Lung microvascular endothelial cell (primary cell): ENCODE measurements at regions not wholly inside any gene's neighbourhood (a gene's known extent, or its start where the extent isn't known, plus 50 kb on each side); places are given as distances from the start of the nearest gene placed in this dataset.
"Not testable (repeated sequence)": the region's sequence is repeated elsewhere in the genome, so short reads cannot be mapped to it uniquely, and the experiment has no call there.

Experiments used
- DNase-seq, 2 donors: peaks; one replicate each; pipeline versions ENCODE4 v3.0.0 to v3.0.0-alpha.2; 2010; ENCODE audit warnings: low read depth in 2 of 2

DNA sequence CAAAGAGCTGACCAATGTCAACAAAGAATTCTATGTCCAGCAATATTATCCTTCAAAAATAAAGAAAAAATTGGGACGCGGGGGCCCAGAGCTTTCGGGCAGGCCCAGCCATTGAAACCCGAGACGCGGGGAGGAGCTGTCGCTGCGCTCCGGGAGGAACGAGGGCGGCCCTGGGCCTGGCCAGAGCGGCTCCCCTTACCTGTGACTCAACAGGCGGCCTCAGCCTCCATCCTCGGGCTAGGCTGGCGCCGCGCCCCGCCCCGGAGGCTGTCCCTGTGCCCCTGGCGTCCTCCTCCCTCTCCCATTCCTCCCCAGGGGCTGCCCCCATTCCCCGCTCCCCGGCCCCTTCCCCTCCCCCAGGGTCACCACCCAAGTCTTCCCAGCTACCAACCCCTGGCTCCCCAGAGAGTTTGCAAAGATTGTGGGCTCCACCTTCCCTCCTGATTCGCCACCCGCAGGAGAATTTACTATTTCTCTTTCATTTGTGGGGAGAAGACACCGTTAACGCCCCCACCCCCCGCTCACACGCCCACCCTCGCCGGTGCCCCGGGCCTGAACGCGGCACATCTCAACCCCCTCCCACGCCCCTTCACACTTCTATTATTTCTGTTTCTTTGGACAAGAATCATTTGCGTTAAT lies 127.9 kb downstream of the ARRDC4 start:
- not testable (repeated sequence) for DNase-seq

DNA sequence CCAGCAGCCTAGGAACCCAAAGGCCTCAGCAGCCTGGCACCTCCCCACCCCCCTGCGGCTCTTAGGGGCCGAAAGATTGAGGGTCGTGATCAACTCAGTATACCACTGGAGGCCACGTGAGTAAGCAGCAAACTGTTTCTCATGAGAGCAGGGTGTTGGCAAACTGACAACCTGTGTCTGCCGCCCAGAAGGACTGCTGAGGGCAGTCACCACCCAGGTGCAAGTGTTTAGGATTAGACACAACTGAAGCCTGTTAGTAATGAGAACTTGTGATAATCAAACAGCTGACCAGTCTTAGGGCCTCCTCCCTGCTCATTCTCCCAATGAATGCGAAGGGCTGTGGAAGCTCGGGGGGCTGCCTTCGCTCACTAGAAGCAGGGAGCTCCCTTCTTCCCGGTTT lies 128.8 kb downstream of the ARRDC4 start:
- not testable (repeated sequence) for DNase-seq

DNA sequence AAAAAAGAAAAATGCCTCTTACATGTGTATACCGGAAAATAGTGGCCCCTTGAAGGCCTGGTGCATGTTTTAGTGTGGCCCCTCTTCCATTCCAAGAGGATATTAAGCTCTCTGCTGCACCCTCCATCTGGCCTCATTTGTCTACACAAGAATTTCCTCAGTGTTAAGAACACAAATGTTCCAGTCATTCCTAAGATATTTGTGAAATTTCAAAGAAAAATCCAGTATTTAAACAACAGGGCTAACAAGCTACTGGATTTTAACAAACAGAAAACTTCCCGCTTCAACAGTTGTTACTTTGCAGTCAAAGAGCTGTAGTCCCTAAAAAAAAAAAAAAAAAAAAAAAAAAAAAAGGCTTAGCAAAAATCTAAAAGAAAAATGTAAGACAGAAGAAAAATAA lies 137.5 kb downstream of the ARRDC4 start:
- DNase-seq, result not testable (repeated sequence)

DNA sequence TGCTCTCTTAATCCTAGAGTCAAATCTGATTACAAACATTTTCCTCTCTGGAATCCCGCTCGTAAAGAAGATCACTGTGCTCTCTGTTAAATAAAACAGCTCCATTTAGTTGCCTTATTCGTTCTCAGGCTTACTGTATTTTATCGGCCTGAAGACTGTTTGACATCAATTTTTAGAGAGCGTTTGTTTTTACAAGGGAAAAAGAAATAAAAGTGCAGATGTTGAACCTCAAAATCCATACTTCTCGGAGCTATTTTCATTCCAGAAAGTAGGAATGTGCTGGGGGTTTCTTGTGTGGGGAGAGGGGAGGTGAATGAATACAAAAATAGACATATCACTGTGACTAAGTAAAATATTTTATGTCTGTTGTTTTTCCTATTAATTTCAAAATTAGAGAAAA lies 140.1 kb downstream of the ARRDC4 start:
- not testable (repeated sequence) for DNase-seq

DNA sequence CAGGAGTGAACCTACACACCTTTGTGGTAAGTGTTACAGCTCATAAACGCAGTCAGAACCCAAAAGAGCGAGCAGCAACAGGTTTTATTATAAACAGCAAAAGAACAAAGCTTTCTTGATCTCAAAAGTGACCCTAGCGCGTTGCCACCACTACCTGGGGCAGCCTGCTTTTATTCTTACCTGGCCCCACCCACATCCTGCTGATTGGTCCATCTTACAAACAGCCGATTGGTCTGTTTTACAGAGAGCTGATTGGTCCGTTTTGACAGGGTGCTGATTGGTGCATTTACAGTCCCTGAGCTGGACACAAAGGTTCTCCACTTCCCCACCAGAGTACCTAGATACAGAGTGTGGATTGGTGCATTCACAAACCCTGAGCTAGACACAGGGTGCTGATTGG lies 143.1 kb downstream of the ARRDC4 start:
- DNase-seq, result no peak

DNA sequence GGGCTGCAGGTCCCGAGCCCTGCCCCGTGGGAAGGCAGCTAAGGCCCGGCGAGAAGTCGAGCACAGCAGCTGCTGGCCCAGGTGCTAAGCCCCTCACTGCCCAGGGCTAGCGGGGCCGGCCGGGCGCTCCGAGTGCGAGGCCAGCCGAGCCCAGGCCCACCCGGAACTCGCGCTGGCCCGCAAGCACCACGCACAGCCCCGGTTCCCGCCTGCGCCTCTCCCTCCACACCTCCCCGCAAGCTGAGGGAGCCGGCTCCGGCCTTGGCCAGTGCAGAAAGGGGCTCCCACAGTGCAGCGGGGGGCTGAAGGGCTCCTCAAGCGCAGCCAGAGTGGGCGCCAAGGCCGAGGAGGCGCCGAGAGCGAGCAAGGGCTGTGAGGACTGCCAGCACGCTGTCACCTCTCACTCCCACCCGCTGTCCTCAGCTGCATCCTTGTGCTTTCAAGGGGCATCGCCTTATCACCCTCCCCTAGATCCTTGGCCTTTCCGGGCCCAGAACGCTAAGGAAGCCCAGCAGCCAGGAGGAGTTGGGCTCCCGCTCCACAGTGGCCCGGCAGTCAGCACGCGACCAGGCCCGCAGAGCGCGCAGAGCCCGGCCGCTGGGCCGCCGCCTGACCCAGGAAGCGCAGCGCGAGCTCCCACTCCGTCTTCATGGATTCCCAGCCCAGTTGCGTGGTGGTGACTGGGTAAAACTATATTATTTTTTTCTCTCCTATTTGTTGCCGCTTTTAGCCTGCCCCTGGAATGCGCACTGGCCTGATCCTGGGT lies 144.1 kb downstream of the ARRDC4 start:
- DNase-seq, result not testable (repeated sequence)

DNA sequence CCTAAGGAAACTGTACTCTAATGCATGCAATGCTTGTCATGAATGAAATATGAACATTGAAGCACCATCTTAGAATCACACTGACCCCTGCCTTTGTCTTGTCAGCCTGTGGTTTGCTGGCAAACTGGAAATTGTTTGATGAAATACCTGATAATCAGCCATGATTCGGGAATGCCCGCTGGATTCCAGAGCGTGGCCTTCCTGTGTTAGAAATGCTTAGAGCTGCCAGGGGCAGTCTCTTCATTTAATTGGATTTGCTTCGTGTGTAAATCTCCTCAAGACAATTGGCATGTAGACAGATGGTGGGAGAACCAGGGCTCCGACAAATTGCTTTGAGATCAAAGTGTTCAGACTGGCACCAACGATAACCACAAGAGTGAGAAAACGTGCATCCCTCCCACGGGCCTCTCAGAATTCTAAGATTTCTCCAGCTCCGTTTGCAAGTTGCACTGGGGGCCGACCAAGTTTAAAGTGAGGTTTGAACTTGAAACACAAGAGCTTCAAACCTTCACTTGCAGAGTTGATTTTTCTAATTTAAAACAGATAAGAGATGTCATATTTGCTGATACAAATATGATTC lies 146.2 kb downstream of the ARRDC4 start:
- DNase-seq, result not testable (repeated sequence)

DNA sequence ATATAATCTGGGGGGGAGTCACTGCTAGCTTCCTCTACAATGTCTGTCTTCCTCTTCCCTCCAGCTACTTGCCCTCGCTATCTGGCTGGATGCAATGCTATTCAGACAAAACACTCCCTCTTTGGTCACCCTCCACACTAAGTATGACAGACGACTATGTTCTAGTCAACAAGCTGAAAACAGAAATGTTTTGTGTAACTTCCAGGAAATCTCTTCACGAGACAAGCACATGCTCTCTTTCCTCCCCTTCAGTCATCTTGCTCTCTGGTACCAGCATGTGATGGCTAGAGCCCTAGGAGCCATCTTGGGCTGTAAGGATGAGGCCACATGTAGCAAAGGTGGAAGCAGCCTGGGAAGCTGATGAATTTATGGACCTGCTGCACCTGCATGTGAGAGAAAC lies 151.3 kb downstream of the ARRDC4 start:
- no peak for DNase-seq

DNA sequence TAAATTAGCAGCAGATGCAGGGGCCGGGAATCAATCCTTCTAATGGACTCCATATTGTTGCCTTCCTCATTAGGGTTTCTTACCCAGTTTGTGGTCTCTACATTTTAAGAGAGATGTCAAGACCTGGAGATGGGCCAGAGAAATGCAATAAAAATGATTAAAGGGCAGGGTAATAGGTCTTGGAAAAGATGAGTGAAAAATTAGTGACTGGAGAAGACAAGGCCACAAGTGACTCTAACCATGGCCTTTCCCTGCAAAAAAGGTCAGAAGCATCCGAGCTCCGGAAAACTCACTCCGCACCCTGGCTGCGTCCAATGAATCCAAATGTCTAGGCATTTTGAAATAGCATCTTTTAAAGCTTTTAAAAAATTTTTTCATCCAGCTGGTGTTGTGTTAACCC lies 152.8 kb downstream of the ARRDC4 start:
- no peak for DNase-seq

DNA sequence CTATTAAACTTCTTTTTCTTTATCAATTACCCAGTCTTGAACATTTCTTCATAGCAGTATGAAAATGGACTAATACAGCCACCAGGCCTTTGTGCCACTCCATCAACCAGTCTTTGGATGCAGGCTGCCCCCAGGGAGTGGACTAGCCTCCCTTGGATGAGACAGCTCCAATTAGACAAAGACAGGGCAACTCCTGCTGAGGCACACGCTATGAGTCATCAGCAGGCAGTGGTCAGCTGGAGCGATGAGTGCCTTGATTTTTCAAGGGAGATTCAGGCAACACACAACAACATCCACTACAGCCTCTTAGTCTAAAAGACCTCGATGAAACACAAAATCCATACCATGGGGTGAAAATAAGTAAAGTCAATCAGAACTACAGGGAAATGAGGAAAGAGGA lies 160.1 kb downstream of the ARRDC4 start:
- no peak for DNase-seq

DNA sequence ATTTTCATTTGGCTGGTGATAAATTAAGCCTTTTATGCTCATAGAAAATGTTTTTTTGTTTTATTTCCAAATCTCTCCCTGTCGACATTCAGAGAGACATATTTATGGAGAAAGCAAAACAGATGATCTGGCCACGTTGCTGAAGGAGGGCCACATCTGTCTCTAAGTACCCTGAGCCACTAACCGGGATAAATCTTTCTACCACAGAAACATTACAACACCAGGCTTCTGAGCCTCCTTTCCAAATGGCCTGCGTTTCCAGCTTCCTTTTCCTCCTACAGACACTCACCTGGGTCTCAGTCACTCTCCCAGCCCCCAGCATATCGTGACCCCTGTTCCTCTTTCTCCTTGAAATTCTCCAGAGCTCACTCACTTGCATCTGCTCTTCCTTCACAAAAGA lies 161.0 kb downstream of the ARRDC4 start:
- no peak for DNase-seq

DNA sequence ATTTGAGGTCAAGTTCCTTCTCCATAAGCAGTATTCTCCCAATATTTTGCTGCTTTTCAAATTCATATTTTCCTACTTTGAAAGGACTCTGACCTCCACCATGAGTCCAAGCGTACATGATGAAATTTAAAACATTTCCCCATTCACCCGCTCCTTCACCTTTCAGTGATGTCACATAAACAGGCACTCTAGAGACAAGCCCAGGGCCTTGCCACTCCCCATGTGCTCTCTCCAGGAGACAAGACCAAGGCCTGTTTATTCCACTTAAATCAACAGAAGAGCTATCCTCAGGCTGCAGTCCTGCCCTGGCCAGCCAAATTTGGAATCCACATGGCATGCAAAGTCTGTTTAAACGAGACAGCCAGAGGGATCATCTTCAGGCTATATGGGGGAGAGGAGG lies 161.5 kb downstream of the ARRDC4 start:
- DNase-seq, result no peak

DNA sequence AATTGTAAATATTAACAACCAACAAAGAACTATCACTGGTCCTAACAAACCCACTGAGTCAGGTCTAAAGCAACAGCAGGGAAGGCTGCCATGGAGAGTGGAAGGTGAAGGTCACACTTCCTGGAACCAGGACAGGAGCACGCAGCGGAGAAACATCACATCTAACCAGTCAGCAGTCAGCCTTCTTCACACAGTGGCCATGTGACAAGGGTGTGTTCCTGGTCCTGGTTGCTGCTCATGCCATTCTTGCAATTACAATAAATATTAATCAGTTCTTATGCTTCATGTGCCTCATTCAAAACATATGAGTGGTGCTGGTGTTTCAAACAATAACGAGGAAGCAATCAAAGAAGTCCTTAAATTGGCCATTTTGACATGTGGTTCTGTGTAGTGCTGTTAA lies 162.8 kb downstream of the ARRDC4 start:
- no peak for DNase-seq

DNA sequence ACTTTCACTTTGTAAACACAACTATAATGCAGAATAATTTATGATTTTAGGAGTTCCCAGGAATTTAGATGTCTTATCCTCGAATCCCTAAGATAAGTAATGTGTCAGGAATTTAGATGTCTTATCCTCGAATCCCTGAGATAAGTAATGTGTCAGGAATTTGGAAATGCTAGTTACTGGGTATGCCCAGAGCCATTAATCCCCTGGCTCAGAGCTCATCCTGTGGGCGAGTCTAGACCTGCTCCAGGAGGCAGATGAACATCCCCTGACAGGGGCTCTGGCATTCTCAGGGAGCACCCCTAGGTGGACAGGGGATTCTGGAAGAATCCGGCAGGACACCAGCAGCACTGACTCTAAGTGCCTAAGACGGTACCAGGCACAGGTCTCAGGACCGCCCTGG lies 163.3 kb downstream of the ARRDC4 start:
- no peak for DNase-seq

DNA sequence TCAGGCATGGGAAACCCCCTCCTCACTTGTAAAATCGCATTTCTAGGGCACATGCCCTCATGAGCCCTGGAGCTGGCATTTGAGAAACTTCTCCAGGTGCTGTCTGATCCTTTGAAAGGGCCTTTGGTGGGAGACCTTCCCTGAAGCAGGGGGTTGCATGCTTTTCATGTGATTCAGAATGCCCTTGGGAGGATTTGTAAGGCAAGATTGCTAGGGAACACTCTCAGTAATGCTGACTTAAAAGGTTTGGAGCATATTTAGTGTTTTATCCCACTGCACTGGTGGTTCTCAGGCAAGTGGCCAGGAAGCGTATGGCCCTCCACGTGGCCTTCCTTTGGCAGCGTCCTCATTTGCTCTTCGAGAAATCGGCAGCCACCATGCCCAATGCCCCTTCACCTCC lies 164.1 kb downstream of the ARRDC4 start:
- no peak for DNase-seq

DNA sequence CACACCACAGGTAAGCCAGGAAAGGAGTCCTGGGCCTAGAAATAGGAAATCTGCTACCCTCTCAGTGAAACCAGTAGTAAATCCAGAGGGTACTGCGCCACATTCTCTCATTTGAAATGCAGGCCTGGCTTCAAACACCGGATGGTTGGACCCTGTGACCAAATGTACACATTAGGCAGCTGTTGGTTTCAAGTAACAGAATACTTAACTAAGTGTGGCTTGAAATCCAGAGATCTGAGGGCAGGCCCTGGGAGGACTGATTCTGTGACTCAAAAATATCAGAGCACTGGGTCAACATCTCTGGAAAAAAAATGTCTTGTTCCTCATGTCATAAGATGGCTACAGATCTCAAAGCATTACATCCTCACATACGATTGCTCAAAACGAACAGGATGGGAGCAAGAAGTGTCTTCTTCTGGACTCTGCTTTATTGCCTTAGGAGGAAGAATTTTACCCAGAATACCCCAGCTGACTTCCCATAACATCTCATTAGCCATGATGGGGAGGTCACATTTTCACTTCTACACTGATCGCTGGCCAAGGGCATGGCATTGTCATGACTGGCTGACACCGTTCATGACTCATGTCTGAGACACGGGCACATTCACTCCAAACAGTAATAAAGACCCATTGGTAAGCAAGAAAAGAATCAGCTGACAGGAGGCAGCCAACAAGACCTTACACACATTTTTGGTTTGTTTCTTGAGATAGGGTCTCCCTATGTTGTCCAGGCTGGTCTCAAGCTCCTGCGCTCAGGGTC lies 166.0 kb downstream of the ARRDC4 start:
- no peak for DNase-seq

DNA sequence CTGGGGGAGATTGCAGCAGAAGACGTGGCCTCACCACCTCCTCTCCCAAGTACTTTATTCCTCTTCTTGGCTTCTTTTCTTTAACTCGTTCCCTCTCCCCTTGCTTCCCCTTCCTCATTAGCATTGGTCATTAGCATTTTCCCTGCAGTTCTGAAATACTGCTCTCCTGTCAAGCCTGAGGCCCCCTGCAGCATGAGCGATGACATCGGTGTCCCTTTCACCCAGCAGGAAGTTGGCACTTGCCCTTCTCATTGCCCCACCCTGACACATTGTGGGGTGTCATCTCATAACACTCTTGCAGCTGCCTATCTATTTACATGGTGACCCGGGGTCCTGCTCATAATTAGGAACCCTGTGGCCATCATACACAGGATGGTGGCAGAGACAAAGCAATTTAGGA lies 167.1 kb downstream of the ARRDC4 start:
- DNase-seq, result no peak

DNA sequence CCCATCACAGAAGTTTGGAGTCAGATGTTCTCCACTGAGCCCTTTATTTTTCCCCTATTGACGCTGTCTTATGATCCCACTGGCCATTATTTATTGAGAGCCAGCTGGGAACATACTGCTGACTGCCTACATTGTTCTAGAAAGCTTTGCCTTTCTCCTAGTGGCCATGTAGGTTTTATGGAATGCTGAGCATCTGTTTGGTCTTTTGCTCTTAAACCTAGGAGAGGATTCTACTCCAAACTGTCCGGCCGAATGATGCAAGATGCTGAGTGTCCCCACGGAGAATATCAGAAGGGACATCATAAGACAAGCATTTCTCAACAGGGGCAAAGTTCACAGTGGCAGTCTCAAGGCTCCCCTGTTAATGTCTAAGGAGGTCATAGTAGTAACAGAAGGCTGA lies 171.4 kb downstream of the ARRDC4 start:
- DNase-seq, result no peak

DNA sequence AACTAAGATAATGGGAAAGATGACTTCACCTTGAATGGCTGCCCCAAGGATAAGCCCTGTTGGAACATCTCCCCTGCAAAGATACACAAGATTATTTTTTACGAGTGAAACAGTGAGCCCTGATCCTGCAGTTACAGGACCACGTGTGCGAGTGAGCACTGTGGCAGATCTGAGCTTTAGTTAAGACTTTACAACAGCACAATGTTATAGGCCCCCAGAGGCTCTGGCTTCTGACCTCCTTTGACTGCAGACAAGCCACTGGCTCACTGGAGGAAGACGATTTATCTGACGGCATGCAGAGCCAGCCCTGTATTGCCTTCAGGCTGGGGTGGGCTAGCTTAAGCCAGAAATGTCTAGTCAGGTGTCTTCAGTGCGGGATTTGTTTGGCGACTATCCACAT lies 174.4 kb downstream of the ARRDC4 start:
- DNase-seq, result no peak

DNA sequence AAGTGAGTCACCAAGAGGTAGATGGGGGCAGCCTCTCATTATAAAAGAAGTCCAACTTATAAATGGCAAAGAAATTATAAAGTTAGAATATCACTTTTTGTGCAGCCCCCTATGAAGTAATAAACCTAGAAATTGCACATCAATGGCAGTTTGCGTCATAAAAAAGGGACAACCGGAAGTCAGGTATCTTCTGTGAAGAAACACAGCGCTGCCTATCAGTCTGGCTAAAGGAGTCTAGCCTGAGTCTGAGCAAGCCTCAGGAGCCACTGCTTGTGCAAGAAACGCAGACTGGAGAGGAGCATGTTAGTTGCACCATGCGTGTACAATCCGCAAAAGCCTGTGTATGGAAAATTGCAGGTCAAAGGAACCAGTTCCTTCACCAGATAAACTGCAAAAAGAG lies 178.4 kb downstream of the ARRDC4 start:
- no peak for DNase-seq

DNA sequence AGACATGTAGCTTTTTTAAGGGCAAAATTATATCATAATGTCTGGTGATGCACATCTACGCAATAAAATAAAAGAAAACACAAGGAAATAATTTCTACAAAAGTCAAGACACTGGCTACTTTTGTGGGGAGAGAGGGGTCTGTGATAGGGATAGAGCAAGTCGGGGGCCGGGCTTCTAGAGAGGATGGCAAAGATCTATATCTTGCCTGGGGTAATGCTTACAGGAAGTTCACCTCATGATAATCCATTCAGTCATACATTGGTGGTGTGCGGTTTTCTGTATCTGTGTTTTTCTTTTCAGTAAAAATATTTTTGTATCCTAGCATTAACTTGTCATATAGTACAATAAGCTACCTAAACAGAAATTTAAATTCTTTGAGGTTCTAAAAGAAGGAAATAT lies 178.8 kb downstream of the ARRDC4 start:
- DNase-seq, result no peak

DNA sequence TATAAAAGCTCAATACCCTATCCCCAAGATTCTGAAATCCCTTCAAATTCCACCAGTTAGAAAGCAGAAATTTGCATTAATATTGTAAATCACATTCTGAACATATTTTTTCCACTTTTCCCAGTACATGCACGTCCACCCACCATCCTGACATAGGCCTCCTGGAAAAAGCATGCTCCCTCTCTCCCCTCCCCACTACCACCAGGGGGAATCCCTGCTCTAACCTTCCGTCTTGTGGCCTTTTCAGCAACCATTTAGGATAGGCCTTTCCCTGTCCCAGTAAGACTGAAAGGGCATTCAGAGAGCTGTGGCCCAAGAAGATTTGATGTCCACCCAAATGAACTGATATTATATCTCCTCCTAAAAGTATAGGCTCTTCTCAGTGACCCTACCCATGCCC lies 182.1 kb downstream of the ARRDC4 start:
- DNase-seq, result no peak
